SK-N-MC (cell line): ENCODE measurements at regions not wholly inside any gene's neighbourhood (a gene's known extent, or its start where the extent isn't known, plus 50 kb on each side); places are given as distances from the start of the nearest gene placed in this dataset.
"Not testable (repeated sequence)": the region's sequence is repeated elsewhere in the genome, so short reads cannot be mapped to it uniquely, and the experiment has no call there.

ENCODE experiments used
- DNase-seq: peaks from one replicate; pipeline ENCODE4 v3.0.0-alpha.2; 2011; ENCODE audit warnings: low read depth, low spot score
- H3K27ac ChIP-seq: fragments of 200-600 bp; sonication (generic); 2 replicates; pipeline ENCODE4 v1.5.1; 2016; ENCODE audit warnings: mixed run types
- H3K36me3 ChIP-seq: fragments of 200-600 bp; sonication (generic); 2 replicates; pipeline ENCODE4 v1.6.1; 2017; ENCODE audit warnings: antibody characterized with exemption, low read length, mixed read lengths; ENCODE audit not compliant: insufficient read depth
- H3K4me3 ChIP-seq: fragments of 200-600 bp; sonication (generic); 2 replicates; pipeline ENCODE4 v1.5.1; 2016
- H3K9ac ChIP-seq: fragments of 200-600 bp; sonication (generic); 2 replicates; pipeline ENCODE4 v1.8.0; 2017; ENCODE audit warnings: mixed run types, mixed read lengths; ENCODE audit not compliant: insufficient read length
- H3K9me3 ChIP-seq: fragments of 200-600 bp; sonication (generic); 2 replicates; pipeline ENCODE4 v1.6.1; 2017; ENCODE audit warnings: low read depth, mild to moderate bottlenecking, antibody characterized with exemption, low read length, moderate library complexity, mixed read lengths
- EZH2 ChIP-seq: fragments of 200-600 bp; sonication (generic); IDR thresholded peaks from one replicate; pipeline ENCODE4 v1.6.1; 2017; ENCODE audit warnings: antibody characterized with exemption
- FOXP2 ChIP-seq: optimal IDR thresholded peaks from 2 replicates; pipeline ENCODE3; 2011; ENCODE audit warnings: mild to moderate bottlenecking, moderate library complexity; ENCODE audit not compliant: insufficient read depth; ENCODE audit errors: extremely low read length, control extremely low read depth
- POLR2AphosphoS5 ChIP-seq: IDR thresholded peaks from 2 replicates; pipeline ENCODE4 v1.6.1; 2012; ENCODE audit warnings: mild to moderate bottlenecking, low read depth, low read length, borderline replicate concordance

DNA sequence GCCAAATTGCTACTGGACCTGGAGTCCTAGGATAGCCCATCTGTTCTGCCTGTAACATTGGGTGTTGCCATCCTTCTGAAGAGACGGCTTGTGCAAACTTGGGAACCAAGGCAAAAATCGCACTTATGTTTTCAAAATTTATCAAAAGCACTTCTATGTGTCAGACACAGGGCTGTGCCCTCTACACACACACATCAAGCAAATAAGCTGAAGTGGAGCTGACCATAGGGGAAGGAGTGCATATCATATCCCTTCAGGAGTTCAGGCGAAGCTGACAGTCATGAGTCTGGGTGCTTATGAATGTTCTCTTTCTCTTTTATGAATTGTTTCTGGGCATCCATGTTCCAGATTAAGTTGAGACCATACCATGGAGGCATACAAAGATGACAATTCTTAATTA, 247.9 kb downstream of the CYRIA start:
- Histone ChIP-seq H3K9me3 (no peaks in the 10 kb centered on the region), H3K9ac (no peak overlapping the region), H3K27ac (no peak overlapping the region), H3K36me3 (no peaks in the 10 kb centered on the region), H3K4me3 (no peak overlapping the region)
- DNase-seq, result no peak
- TF ChIP-seq FOXP2 (no peak), POLR2AphosphoS5 (no peak), EZH2 (no peak)

- Histone ChIP-seq H3K9ac (no peak overlapping the region), H3K36me3 (no peaks in the 10 kb centered on the region), H3K4me3 (no peak overlapping the region), H3K9me3 (no peaks in the 10 kb centered on the region), H3K27ac (no peak overlapping the region)
- DNase-seq, result no peak
- no peak for TF ChIP-seq EZH2
- TF ChIP-seq FOXP2, result no peak
- TF ChIP-seq POLR2AphosphoS5, result no peak
These were observed 249.0 kb downstream of the CYRIA start for GRCh38 chr2:16416651-16417050.

GRCh38 chr2:16415861-16416260, 249.8 kb downstream of the CYRIA start:
- not testable (repeated sequence) for DNase-seq, H3K36me3 ChIP-seq

GRCh38 chr2:16413947-16414346, 251.7 kb downstream of the CYRIA start:
- Histone ChIP-seq H3K9me3 (no peaks in the 10 kb centered on the region), H3K9ac (no peak overlapping the region), H3K4me3 (no peak overlapping the region), H3K27ac (no peak overlapping the region), H3K36me3 (no peaks in the 10 kb centered on the region)
- TF ChIP-seq FOXP2 (no peak), EZH2 (no peak), POLR2AphosphoS5 (no peak)
- DNase-seq, result no peak

More at GRCh38 chr2:16415861-16416260, 249.8 kb downstream of the CYRIA start:
- H3K4me3 ChIP-seq, H3K9me3 ChIP-seq, H3K27ac ChIP-seq, H3K9ac ChIP-seq: not testable (repeated sequence)

DNA sequence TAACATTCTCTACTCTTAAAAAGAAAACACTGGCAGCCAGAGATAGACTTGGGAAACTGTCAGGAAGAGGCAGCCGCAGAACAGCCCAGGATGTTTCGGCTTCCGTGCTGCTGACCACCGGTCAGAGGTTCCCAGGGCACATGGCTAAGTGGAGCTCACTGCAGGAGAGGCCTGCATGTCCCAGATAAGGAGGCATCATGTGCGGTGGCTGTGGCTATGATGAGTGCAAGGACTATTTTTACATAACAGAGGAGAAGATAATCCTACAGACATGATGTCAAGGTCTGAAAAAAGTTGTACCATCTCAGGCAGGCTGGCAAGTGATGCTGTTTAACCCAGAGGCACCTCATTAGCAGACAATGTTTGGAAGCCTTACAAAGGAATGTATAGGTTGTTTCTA, 252.3 kb downstream of the CYRIA start:
- H3K9ac ChIP-seq, result no peak overlapping the region
- no peak overlapping the region for H3K27ac ChIP-seq
- no peak for TF ChIP-seq POLR2AphosphoS5
- no peak for TF ChIP-seq EZH2
- no peak for TF ChIP-seq FOXP2
- DNase-seq, result no peak
- no peak overlapping the region for H3K4me3 ChIP-seq
- no peaks in the 10 kb centered on the region for H3K9me3 ChIP-seq
- no peaks in the 10 kb centered on the region for H3K36me3 ChIP-seq

DNA sequence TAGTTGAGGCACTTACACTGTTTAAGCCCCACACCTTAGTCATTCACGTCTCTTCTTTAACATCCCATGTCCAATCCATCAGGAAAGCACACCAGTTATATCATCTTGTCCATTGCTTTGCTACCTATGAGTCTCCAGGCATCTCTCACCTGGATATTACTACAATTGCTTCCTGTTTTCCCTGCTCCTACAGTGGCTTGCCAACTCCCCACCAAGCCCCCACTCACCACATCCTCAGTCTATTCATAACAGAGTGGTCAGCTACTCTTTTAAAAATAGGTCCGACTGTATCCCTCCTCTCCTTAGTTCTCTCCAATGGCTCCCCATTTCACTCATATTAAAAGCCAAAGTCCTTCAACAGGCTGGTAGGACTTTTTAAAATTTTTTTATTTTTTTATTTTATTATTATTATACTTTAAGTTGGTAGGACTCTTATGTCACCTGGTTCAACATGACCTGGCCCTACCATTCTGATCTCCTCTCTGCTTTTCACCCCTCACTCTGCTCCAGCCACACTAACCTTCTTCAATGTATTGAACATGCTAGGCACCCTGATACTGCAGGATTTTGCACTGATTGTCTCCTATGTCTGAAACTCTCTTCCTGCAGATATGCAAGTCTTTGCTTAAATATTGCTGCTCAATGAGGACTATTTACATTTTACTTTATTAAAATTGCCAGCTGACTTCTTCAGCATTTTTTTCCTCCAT, 253.2 kb downstream of the CYRIA start:
- no peaks in the 10 kb centered on the region for H3K36me3 ChIP-seq
- H3K9ac ChIP-seq, result no peak overlapping the region
- no peak overlapping the region for H3K27ac ChIP-seq
- no peaks in the 10 kb centered on the region for H3K9me3 ChIP-seq
- no peak for DNase-seq
- no peak for TF ChIP-seq FOXP2
- no peak for TF ChIP-seq POLR2AphosphoS5
- TF ChIP-seq EZH2, result no peak
- H3K4me3 ChIP-seq, result no peak overlapping the region

- Histone ChIP-seq H3K27ac (no peak overlapping the region), H3K9me3 (no peaks in the 10 kb centered on the region), H3K36me3 (no peaks in the 10 kb centered on the region), H3K9ac (no peak overlapping the region), H3K4me3 (no peak overlapping the region)
- TF ChIP-seq FOXP2, result no peak
- no peak for TF ChIP-seq EZH2
- no peak for TF ChIP-seq POLR2AphosphoS5
- DNase-seq, result no peak
These were observed 253.8 kb downstream of the CYRIA start for GRCh38 chr2:16411788-16412187.

GRCh38 chr2:16409849-16410248, 255.8 kb downstream of the CYRIA start:
- Histone ChIP-seq H3K9ac (no peak overlapping the region), H3K27ac (no peak overlapping the region), H3K9me3 (no peaks in the 10 kb centered on the region), H3K36me3 (no peaks in the 10 kb centered on the region), H3K4me3 (no peak overlapping the region)
- no peak for DNase-seq
- TF ChIP-seq POLR2AphosphoS5 (no peak), FOXP2 (no peak), EZH2 (no peak)

- TF ChIP-seq POLR2AphosphoS5, result no peak
- TF ChIP-seq FOXP2, result no peak
- no peak for TF ChIP-seq EZH2
- Histone ChIP-seq H3K9ac (no peak overlapping the region), H3K4me3 (no peak overlapping the region), H3K27ac (no peak overlapping the region), H3K36me3 (no peaks in the 10 kb centered on the region), H3K9me3 (no peaks in the 10 kb centered on the region)
- DNase-seq, result no peak
These were observed 256.6 kb downstream of the CYRIA start for GRCh38 chr2:16409006-16409390.

DNA sequence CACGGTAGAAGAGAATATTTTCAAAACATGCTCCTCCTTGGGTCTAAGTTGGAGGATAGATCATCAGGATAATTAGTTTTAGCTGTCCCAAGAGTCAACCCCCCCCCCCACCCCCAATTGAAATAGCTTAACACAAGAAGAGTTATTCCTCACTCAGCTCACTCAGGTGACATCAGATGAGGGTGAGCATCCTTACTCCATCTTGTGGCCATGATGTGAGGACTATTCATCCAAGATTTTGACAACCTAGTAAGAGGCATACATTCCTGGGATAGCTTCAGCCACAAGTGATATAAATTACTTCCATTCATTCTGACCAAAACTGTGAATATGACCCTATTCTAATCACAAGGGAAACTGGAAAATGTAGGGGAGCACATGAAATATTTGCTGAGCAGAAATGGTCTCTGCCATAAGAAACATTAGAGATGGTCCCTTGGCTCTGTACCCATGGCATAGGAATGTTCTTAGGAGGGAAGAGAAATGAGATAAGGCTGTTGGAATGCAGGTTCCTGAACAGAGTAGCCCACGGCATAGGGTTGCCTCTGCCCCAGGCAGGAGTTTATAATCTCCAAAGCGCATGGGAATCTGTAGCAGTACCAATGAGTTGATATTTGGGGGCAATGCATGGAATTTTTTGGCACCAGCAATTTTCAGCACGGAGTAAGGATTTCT, 257.2 kb downstream of the CYRIA start:
- Histone ChIP-seq H3K9me3 (no peaks in the 10 kb centered on the region), H3K4me3 (no peak overlapping the region), H3K9ac (no peak overlapping the region), H3K36me3 (no peaks in the 10 kb centered on the region), H3K27ac (no peak overlapping the region)
- DNase-seq, result no peak
- no peak for TF ChIP-seq POLR2AphosphoS5
- TF ChIP-seq FOXP2, result no peak
- no peak for TF ChIP-seq EZH2
